22Rv1 (cell line): ENCODE measurements at regions not wholly inside any gene's neighbourhood (a gene's known extent, or its start where the extent isn't known, plus 50 kb on each side); places are given as distances from the start of the nearest gene placed in this dataset.
"Not testable (repeated sequence)": the region's sequence is repeated elsewhere in the genome, so short reads cannot be mapped to it uniquely, and the experiment has no call there.

Experiments
- H3K27ac ChIP-seq: fragments of 450-650 bp; 2 replicates; pipeline ENCODE4 v1.5.1; 2017
- CTCF ChIP-seq: fragments of 450-650 bp; IDR thresholded peaks from 2 replicates; pipeline ENCODE4 v1.5.1; 2017; ENCODE audit warnings: mild to moderate bottlenecking
- ZFX ChIP-seq: fragments of 450-650 bp; IDR thresholded peaks from 2 replicates; pipeline ENCODE4 v1.6.1; 2017; ENCODE audit warnings: antibody characterized with exemption, borderline replicate concordance

GRCh38 chr2:242059566-242059965, 190.0 kb downstream of the RTP5 start:
- no peak overlapping the region for H3K27ac ChIP-seq
- no peak for TF ChIP-seq ZFX
- TF ChIP-seq CTCF = no peak

- TF ChIP-seq CTCF (no peak), ZFX (no peak)
- H3K27ac ChIP-seq = no peak overlapping the region
Measured at GRCh38 chr2:242060212-242060835, 190.8 kb downstream of the RTP5 start.

- H3K27ac ChIP-seq = not testable (repeated sequence)
Measured at GRCh38 chr2:242061930-242062329, 192.4 kb downstream of the RTP5 start.

GRCh38 chr2:242063436-242063835, 193.9 kb downstream of the RTP5 start:
- no peak for TF ChIP-seq CTCF
- no peak for TF ChIP-seq ZFX
- no peak overlapping the region for H3K27ac ChIP-seq

- no peak overlapping the region for H3K27ac ChIP-seq
Measured at GRCh38 chr2:242063850-242064249, 194.3 kb downstream of the RTP5 start.

GRCh38 chr2:242064364-242065250, 195.1 kb downstream of the RTP5 start:
- no peak for TF ChIP-seq CTCF
- no peak for TF ChIP-seq ZFX
- no peak overlapping the region for H3K27ac ChIP-seq

More at GRCh38 chr2:242063850-242064249, 194.3 kb downstream of the RTP5 start:
- TF ChIP-seq ZFX (no peak), CTCF (no peak)

GRCh38 chr2:242065426-242065825, 195.9 kb downstream of the RTP5 start:
- H3K27ac ChIP-seq = no peak overlapping the region
- TF ChIP-seq CTCF = no peak
- TF ChIP-seq ZFX = no peak
